IPS DF 4.7 (cell line): ENCODE measurements at regions not wholly inside any gene's neighbourhood (a gene's known extent, or its start where the extent isn't known, plus 50 kb on each side); places are given as distances from the start of the nearest gene placed in this dataset.

ENCODE experiments used
- DNase-seq: peaks from one replicate; pipeline ENCODE4 v3.0.0-alpha.2; 2013; ENCODE audit warnings: low spot score; ENCODE audit errors: extremely low read depth

DNA sequence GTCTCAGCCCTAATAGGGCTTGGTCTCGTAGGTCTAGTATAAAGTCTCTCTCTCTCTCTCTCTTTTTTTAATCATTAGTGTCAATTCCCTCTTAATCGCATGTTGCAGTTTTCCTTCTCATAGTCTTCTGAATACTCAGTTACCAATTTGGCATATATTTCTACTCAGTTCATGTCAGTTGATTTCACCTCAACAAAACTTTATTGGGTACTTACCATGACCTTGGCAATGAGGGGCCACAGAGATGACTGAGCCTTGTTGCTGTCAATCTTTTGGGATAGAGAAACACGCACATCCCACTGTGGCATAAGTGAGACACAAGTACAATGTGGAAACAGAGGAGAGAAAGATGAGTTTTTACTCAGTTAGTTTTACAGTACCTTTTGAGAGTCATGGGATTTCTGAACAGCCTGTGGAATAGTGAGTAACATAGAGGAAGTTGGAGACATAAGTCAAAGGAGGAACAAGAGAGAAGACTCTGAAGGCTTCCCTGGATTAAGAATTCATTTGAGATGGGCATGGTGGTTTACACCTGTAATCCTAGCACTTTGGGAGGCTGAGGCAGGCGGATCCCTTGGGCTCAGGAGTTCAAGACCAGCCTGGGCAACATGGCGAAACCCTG is 150.2 kb upstream of the CBLB start:
- no peak for DNase-seq

- DNase-seq, result no peak
These were observed 154.1 kb upstream of the CBLB start for GRCh38 chr3:106022913-106023312.

DNA sequence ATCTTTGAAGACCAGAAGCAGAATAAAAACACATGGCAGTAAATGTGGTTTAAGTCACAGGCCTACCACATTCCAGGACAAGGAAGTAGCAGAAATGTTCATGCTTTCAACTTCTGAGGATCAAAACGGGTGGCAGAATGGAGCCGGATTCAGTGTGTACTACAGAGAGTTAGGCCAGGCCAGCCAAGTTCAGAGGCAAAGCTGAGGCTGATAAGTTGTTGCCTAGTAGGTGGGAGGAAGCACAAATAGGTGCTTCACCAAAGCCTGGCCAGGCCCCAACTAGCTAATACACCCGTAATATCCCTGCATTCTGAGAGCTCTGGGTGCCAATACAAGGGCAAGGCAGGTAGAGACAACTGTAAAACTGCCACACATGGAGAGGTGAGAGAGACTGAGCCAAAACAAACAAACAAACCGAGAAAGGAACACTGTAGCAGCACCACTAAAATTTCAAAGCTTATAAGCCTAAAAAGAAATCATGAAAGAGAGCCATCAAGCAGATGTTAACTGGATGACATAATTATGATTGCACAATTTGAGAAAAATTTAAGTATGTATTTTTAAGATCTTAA is 156.4 kb upstream of the CBLB start:
- no peak for DNase-seq

GRCh38 chr3:106029954-106030626 is 161.3 kb upstream of the CBLB start:
- no peak for DNase-seq

DNA sequence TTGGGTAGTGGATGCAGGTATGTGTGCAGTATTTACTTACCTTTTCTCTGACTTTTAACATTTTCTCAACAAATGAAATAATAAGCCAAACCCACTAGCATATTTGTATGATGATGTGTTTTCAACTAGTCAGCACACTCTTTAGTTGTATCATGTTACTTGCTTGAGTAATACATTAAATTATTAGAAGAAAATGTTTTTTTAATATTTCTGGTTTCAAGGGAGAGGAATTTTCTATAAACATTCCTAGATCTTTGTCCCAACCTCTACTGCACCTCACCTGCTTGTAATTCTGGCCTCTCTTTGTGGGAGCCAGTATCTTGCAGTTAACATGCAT is 161.8 kb upstream of the CBLB start:
- DNase-seq, result no peak

DNA sequence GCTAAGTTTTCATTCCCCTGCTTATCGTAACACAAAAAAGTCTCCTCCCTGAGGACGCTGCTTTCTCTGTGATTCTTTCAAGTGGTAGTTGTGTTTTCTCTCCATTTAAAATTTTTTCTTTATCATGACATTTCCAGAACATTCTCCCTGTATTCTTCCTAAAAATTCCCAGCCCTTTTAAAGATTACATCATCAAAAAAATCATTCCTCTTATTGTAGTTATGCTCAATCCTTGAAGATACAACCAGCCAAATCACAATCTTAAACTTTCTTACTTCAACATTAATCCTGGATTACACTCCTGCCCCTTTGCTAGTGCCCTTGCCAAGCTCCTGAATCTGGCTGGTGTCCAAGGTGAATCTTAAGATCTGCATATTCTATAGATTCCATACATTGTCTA is 163.7 kb upstream of the CBLB start:
- no peak for DNase-seq

DNA sequence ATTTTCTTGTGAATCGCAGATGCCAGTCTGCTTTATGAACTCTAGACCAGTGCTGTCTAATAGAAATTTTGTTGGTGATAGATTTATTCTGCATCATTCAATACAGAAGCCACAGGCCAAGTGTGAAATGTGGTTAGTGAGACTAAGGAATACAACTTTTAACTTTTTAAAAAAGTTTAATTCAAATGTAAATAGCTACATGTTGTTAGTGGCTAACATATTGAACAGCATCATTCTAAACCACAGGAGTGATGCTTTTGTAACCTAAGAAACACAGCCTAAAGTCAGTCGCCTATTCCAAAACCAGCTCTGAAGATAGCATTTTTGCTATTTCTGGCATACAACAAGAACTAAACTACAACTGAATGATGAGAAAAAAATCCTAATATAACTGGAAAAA is 164.8 kb upstream of the CBLB start:
- no peak for DNase-seq

DNA sequence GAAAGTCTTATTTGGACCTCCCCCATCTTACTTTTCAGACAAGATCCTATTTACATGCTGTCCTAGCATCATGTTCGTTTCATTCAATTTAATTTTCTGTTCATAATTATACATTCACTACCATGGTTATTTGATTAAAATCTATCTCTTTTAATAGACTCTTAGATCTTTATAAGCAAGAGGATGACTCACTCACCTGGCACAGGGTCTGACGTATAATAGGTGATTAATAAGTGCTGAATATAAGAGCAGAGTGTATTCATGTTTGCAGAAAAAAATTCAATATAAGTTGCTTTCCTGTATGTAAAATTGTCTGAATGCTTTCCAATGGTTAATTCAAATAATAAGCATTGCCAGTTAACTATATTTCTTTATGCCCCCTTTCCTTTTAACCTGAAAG is 165.5 kb upstream of the CBLB start:
- no peak for DNase-seq

- DNase-seq, result no peak
These were observed 166.8 kb upstream of the CBLB start for GRCh38 chr3:106035619-106036018.

DNA sequence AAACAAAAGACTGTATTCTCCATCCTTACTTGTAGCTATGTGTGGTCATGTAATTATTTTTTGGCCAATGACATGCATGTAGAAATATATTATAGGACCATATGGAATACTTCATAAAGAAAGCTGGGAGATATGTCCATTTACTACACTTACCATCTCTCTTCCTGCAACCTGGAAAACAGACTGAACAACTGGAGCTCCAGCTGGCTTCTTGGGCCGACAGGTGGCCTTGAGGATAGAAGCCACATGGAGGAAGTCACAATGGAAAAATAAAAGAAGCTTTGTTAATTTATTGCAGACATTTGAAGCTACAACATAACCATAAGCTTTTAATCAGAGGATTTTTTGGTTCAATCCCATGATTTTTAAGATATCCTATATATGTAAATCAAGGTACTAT is 167.9 kb upstream of the CBLB start:
- DNase-seq, result no peak

- DNase-seq, result no peak
These were observed 178.4 kb upstream of the CBLB start for GRCh38 chr3:106047221-106047620.

GRCh38 chr3:106048946-106049481 is 180.2 kb upstream of the CBLB start:
- no peak for DNase-seq

DNA sequence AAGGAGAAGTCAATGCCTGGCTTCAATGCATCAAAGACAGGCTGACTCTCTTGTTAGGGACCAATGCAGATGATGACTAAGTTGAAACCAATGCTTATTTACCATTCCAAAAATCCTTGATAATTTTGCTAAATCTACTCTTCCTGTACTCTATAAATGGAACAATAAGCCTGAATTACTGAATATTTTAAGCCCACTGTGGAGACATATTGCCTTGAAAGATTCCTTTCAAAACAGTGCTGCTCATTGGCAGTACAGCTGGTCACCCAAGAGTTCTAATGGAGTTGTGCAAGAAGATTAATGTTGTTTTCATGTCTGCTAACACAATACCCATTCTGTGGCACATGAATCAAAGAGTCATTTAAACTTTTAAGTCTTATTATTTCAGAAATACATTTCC is 181.0 kb upstream of the CBLB start:
- DNase-seq, result no peak

- no peak for DNase-seq
These were observed 188.1 kb upstream of the CBLB start for GRCh38 chr3:106056931-106057330.

GRCh38 chr3:106058475-106058874 is 189.7 kb upstream of the CBLB start:
- DNase-seq, result no peak

GRCh38 chr3:106059953-106060517 is 191.2 kb upstream of the CBLB start:
- no peak for DNase-seq

- DNase-seq, result no peak
These were observed 195.1 kb upstream of the CBLB start for GRCh38 chr3:106063909-106064308.

- no peak for DNase-seq
These were observed 197.0 kb upstream of the CBLB start for GRCh38 chr3:106065831-106066230.

- DNase-seq, result no peak
These were observed 198.9 kb upstream of the CBLB start for GRCh38 chr3:106067711-106068110.

DNA sequence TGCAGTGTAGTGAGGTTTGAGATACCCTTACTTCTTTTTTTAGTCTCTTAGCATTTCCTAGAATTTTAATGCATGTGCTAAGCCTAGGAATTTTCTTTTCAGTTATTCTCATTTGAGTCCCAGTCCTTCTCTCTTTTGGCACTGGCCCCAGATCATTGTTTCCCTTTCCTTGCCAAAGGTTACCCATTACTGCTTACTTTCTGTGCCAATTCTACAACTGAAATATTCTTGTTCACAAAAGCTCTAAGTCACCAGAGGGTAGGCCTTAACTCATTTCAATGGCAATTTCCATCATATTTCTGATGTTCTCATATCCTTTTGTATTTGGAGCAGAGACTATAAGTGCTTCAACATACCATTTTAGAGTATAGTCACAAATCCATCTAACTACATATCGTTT is 199.6 kb upstream of the CBLB start:
- DNase-seq, result no peak

DNA sequence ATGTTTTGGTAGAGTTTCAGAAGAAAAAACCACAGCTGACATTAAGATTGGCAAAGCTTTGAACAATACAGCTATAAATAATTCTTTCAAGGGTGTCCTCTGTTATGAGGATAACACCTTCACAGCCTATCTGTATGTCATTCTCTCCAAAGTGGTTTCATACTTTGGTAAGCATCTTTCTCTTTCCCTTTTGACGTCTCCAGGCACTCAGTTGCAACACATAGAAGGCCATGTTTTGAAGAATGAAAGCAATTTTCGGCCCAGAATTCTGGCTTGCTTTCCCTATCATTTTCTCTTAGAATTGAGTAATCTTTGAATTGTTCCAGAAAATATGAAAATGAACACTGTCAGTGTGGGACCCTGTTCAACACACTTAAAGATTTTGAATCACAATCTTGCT is 200.0 kb upstream of the CBLB start:
- DNase-seq, result no peak

DNA sequence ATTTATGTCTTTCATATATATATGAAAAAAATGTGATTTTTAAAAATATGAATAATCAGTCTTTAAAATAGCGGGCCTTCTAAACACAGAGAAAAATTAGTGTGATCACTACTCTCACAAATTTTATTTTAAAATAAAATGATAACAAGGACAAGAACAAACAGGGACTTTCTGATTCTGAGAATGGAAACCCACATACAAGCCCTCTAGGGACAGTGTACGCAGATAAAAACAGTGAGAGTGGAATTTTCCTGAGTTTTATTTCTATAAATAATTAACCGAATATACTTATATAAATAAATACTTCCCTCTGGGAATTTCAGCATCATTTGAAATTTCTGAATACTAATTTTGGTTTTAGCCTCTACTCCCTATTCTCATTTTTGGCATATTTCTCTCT is 201.4 kb upstream of the CBLB start:
- DNase-seq, result no peak

GRCh38 chr3:106071306-106071705 is 202.5 kb upstream of the CBLB start:
- no peak for DNase-seq
